ENCODE measurements at regions not wholly inside any gene's neighbourhood (a gene's known extent, or its start where the extent isn't known, plus 50 kb on each side); places are given as distances from the start of the nearest gene placed in this dataset.

GRCh38 chr4:189035654-189036053 is 896.4 kb downstream of the TRIML1 start:
- POLR2A ChIA-PET, result no interaction called here
- CTCF ChIA-PET, result no interaction called here

DNA sequence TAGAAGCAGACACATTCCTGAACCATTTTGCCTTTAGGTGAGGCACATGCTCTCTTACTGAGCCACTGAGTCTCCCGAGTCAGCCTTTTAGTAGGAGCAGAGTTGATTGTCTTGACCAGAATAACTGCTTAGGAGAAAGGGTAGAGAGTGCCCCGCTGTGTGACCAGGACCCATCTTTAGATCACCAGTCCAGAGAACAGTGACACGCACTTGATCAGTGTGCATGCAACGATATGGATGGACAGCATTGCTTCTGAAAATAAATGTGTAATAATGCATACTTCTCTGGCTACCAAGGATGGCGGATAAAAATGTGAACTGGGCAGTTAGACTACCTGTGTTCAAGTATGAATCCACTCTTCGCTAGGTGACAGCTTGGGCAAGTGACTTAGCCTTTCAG is 897.7 kb downstream of the TRIML1 start:
- no peak for TF ChIP-seq CTCF (IDR thresholded peaks at IDR 0.05; ENCODE audit: insufficient read depth, low read length, missing control alignments)
- no peak overlapping the region for H3K4me3 ChIP-seq (ENCODE audit: low read depth, low read length)
- ChIA-PET POLR2A (no interaction called here), CTCF (no interaction called here)
- no peak for DNase-seq (ENCODE audit: low read depth, low spot score)

More at GRCh38 chr4:189035654-189036053, 896.4 kb downstream of the TRIML1 start:
- no peak for TF ChIP-seq CTCF (IDR thresholded peaks at IDR 0.05; ENCODE audit: insufficient read depth, low read length, missing control alignments)
- no peak overlapping the region for H3K4me3 ChIP-seq (ENCODE audit: low read depth, low read length)
- no peak for DNase-seq (ENCODE audit: low read depth, low spot score)

- ChIA-PET CTCF (interaction anchor here (0.8 kb wide), 1 partner anchor 12 kb away, joined by 3 read pairs; no protein-coding TSS in a partner anchor), POLR2A (no interaction called here)
- DNase-seq (ENCODE audit: low read depth, low spot score), result no peak
- H3K4me3 ChIP-seq (ENCODE audit: low read depth, low read length), result no peak overlapping the region
- no peak for TF ChIP-seq CTCF (IDR thresholded peaks at IDR 0.05; ENCODE audit: insufficient read depth, low read length, missing control alignments)
Observed at GRCh38 chr4:189046642-189047041, 894.0 kb upstream of the FRG1 start.

GRCh38 chr4:189048119-189048518 is 892.6 kb upstream of the FRG1 start:
- ChIA-PET POLR2A (no interaction called here), CTCF (no interaction called here)
- H3K4me3 ChIP-seq (ENCODE audit: low read depth, low read length), result no peak overlapping the region
- no peak for TF ChIP-seq CTCF (IDR thresholded peaks at IDR 0.05; ENCODE audit: insufficient read depth, low read length, missing control alignments)
- no peak for DNase-seq (ENCODE audit: low read depth, low spot score)

DNA sequence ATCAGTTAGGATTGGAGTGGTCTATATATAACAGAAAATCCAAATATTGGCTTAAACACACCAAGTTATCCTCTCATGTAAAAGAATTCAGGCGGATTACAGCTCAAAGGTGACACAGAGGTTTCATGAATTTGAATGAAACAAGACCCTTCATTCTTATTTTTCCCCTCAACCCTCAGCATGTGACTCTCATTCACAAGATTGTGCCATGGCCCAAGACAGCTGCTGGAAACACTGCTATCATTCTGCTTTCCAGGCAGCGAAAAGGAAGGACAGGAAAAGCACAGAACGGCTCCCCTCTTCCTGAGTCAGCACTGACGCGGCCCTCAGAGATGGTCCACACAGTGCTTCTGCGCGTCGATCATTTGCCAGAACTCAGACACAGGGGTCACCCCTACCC is 891.0 kb upstream of the FRG1 start:
- ChIA-PET POLR2A (no interaction called here), CTCF (no interaction called here)

DNA sequence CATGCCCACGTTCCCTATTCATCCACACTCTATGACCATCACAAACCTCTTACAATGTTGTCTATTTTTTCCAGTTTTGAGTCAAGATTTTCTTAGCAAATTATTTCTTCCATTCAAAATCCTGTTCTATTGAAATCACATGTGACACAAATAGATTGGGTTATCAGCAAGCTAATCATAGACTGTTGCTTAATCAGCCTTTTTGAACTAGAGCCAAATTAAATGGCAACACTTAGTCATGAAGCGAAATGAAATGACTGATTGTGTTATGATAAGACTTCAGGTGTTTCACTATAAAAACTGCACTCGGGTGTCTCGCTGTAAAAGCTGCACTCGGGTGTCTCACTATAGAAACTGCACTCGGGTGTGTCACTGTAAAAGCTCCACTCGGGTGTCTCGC is 890.0 kb upstream of the FRG1 start:
- no peak for TF ChIP-seq CTCF (IDR thresholded peaks at IDR 0.05; ENCODE audit: insufficient read depth, low read length, missing control alignments)
- DNase-seq (ENCODE audit: low read depth, low spot score), result no peak

More for the DNA sequence above, 891.0 kb upstream of the FRG1 start:
- no peak overlapping the region for H3K4me3 ChIP-seq (ENCODE audit: low read depth, low read length)
- TF ChIP-seq CTCF (IDR thresholded peaks at IDR 0.05; ENCODE audit: insufficient read depth, low read length, missing control alignments), result no peak
- no peak for DNase-seq (ENCODE audit: low read depth, low spot score)

More for the DNA sequence above, 890.0 kb upstream of the FRG1 start:
- POLR2A ChIA-PET, result no interaction called here
- CTCF ChIA-PET, result no interaction called here
- peak overlapping the region; percentile 15; the same call in 1 of the 2 replicates for H3K4me3 ChIP-seq (ENCODE audit: low read depth, low read length)
